ENCODE measurements at regions not wholly inside any gene's neighbourhood (a gene's known extent, or its start where the extent isn't known, plus 50 kb on each side); places are given as distances from the start of the nearest gene placed in this dataset.
"Not testable (repeated sequence)": the region's sequence is repeated elsewhere in the genome, so short reads cannot be mapped to it uniquely, and the experiment has no call there.

DNA sequence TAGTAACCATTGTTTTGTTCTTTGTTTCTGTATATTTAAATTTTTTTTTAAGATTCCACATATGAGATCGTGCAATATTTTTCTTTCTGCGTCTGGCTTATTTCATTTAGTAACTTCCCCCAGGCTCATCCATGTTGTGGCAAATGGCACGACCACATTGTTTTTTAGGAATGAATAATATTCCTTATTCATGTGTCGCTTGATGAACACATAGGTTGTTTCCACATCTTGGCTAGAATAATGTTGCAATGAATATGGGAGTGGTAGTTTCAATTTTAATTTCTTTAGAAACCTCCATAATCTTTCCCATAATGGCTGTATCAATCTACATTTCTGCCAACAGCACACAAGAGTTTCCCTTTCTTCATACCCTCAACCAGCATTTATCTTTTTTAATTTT lies 166.8 kb upstream of the NR3C2 start:
- Mint-ChIP-seq H3K27ac (no peak overlapping the region), H3K4me3 (no peak overlapping the region), H3K4me1 (no peaks in the 10 kb centered on the region), H3K9me3 (peaks cover 10 to 15% of the 10 kb centered on the region in 2 donors), H3K27me3 (ENCODE audit: low read depth in 2 of 2) (no peaks in the 10 kb centered on the region), H3K36me3 (no peaks in the 10 kb centered on the region)
- Histone ChIP-seq H3K4me3 (ENCODE audit: low read length) (no peak overlapping the region), H3K27me3 (ENCODE audit: control insufficient read depth, insufficient read depth, low read length) (no peaks in the 10 kb centered on the region), H3K27ac (ENCODE audit: low read length) (no peak overlapping the region), H3K9me3 (ENCODE audit: control insufficient read depth, insufficient read depth, low read length) (no peaks in the 10 kb centered on the region), H3K4me1 (ENCODE audit: control insufficient read depth, insufficient read depth, low read length) (no peaks in the 10 kb centered on the region), H3K36me3 (ENCODE audit: control insufficient read depth, insufficient read depth, low read length) (no peaks in the 10 kb centered on the region)
- no CpG with 5 or more reads among the region's 4 CpGs for WGBS (ENCODE audit: insufficient coverage)
- ATAC-seq, result no peak
- intact Hi-C loops (cut with micrococcal nuclease), result no loop called here
- TF ChIP-seq, protein P1, sequence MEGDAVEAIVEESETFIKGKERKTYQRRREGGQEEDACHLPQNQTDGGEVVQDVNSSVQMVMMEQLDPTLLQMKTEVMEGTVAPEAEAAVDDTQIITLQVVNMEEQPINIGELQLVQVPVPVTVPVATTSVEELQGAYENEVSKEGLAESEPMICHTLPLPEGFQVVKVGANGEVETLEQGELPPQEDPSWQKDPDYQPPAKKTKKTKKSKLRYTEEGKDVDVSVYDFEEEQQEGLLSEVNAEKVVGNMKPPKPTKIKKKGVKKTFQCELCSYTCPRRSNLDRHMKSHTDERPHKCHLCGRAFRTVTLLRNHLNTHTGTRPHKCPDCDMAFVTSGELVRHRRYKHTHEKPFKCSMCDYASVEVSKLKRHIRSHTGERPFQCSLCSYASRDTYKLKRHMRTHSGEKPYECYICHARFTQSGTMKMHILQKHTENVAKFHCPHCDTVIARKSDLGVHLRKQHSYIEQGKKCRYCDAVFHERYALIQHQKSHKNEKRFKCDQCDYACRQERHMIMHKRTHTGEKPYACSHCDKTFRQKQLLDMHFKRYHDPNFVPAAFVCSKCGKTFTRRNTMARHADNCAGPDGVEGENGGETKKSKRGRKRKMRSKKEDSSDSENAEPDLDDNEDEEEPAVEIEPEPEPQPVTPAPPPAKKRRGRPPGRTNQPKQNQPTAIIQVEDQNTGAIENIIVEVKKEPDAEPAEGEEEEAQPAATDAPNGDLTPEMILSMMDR (IDR thresholded peaks at IDR 0.05), result no peak
- no peak for DNase-seq

DNA sequence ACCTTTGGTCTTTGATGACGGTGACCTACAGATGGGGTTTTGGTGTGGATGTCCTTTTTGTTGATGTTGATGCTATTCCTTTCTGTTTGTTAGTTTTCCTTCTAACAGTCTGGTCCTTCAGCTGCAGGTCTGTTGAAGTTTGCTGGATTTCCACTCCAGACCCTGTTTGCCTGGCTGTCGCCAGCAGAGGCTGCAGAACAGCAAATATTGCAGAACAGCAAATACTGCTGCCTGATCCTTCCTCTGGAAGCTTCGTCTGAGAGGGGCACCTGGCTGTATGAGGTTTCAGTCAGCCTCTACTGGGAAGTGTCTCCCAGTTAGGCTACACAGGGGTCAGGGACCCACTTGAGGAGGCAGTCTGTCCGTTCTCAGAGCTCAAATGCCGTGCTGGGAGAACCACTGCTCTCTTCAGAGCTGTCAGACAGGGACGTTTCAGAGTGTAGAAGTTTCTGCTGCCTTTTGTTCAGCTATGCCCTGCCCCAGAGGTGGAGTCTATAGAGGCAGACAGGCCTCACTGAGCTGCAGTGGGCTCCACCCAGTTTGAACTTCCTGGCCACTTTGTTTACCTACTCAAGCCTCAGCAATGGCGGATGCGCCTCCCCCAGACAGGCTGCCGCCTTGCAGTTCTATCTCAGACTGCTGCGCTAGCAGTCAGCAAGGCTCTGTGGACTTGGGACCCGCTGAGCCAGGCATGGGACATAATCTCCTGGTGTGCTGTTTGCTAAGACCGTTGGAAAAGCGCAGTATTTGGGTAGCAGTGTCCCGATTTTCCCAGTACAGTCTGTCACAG lies 156.4 kb upstream of the NR3C2 start:
- peaks cover 15 to 30% of the 10 kb centered on the region in 2 donors for H3K9me3 Mint-ChIP-seq
- WGBS (ENCODE audit: insufficient coverage), result 80% methylated on average over 13 of the region's 14 CpGs
- H3K36me3 Mint-ChIP-seq; H3K4me1 Mint-ChIP-seq; H3K27me3 ChIP-seq (ENCODE audit: control insufficient read depth, insufficient read depth, low read length); H3K4me3 ChIP-seq (ENCODE audit: low read length); H3K27me3 Mint-ChIP-seq (ENCODE audit: low read depth in 2 of 2); intact Hi-C loops (cut with micrococcal nuclease); H3K4me3 Mint-ChIP-seq; H3K36me3 ChIP-seq (ENCODE audit: control insufficient read depth, insufficient read depth, low read length); H3K27ac ChIP-seq (ENCODE audit: low read length); ATAC-seq; H3K4me1 ChIP-seq (ENCODE audit: control insufficient read depth, insufficient read depth, low read length); DNase-seq; H3K27ac Mint-ChIP-seq: not testable (repeated sequence)
- H3K9me3 ChIP-seq (ENCODE audit: control insufficient read depth, insufficient read depth, low read length), result peaks cover 13% of the 10 kb centered on the region

DNA sequence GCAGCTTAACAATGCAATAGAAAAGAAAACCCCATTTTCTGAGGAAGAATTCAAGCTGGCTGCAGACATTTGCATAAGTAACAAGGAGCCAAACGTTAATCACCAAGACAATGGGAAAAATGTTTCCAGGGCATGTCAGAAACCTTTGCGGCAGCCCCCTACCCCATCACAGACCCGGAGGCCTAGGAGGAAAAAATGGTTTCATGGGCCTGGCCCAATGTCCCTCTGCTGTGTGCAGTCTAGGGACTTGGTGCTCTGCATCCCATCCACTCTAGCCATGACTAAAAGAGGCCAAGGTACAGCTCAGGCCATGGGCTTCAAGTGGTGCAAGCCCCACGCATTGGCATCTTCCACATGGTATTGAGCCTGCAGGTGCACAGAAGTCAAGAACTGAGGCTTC lies 147.0 kb upstream of the NR3C2 start:
- H3K9me3 ChIP-seq (ENCODE audit: control insufficient read depth, insufficient read depth, low read length), result no peaks in the 10 kb centered on the region
- peaks cover 6% of the 10 kb centered on the region for H3K36me3 Mint-ChIP-seq
- H3K4me1 Mint-ChIP-seq, result no peaks in the 10 kb centered on the region
- no peaks in the 10 kb centered on the region for H3K27me3 ChIP-seq (ENCODE audit: control insufficient read depth, insufficient read depth, low read length)
- H3K4me1 ChIP-seq (ENCODE audit: control insufficient read depth, insufficient read depth, low read length), result no peaks in the 10 kb centered on the region
- no peak overlapping the region for H3K4me3 ChIP-seq (ENCODE audit: low read length)
- TF ChIP-seq, protein P1 (IDR thresholded peaks at IDR 0.05), result no peak
- no peak overlapping the region for H3K4me3 Mint-ChIP-seq
- ATAC-seq (no peak), DNase-seq (no peak)
- H3K27me3 Mint-ChIP-seq (ENCODE audit: low read depth in 2 of 2), result no peaks in the 10 kb centered on the region
- H3K9me3 Mint-ChIP-seq, result peaks cover 14 to 19% of the 10 kb centered on the region in 2 donors
- WGBS (ENCODE audit: insufficient coverage), result 87% methylated on average over 4 of the region's 4 CpGs
- H3K27ac ChIP-seq (ENCODE audit: low read length), result no peak overlapping the region
- intact Hi-C loops (cut with micrococcal nuclease), result no loop called here
- no peak overlapping the region for H3K27ac Mint-ChIP-seq
- H3K36me3 ChIP-seq (ENCODE audit: control insufficient read depth, insufficient read depth, low read length), result no peaks in the 10 kb centered on the region

DNA sequence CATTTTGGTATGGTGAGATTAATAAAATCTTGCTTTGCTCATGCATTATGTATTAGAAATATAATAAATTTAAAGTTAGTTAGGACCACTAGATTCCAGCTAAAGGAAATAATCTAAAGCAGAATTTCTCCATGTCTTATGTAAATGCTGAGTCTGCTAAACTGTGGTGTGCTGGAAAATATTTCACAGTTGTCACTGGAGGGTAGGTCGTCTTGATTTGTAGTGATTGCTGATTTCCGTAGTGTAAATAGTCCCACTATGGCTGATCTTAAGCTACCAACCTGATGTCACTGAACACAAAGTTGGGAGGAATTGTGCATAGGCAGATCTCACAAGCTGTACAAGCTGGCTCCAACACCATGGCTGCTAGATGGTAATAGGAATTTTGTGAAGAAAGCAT lies 133.4 kb upstream of the NR3C2 start:
- DNase-seq, result no peak
- WGBS (ENCODE audit: insufficient coverage), result 83% methylated on average over 2 of the region's 2 CpGs
- intact Hi-C loops (cut with micrococcal nuclease), result no loop called here
- no peak overlapping the region for H3K27ac ChIP-seq (ENCODE audit: low read length)
- TF ChIP-seq, protein P1 (IDR thresholded peaks at IDR 0.05), result no peak
- Mint-ChIP-seq H3K4me1 (no peaks in the 10 kb centered on the region), H3K4me3 (no peak overlapping the region), H3K27me3 (ENCODE audit: low read depth in 2 of 2) (no peaks in the 10 kb centered on the region), H3K9me3 (peaks cover 0 to 2% of the 10 kb centered on the region in 2 donors), H3K27ac (no peak overlapping the region), H3K36me3 (no peaks in the 10 kb centered on the region)
- H3K27me3 ChIP-seq (ENCODE audit: control insufficient read depth, insufficient read depth, low read length), result no peaks in the 10 kb centered on the region
- no peak for ATAC-seq
- no peaks in the 10 kb centered on the region for H3K36me3 ChIP-seq (ENCODE audit: control insufficient read depth, insufficient read depth, low read length)
- H3K4me3 ChIP-seq (ENCODE audit: low read length), result no peak overlapping the region
- H3K4me1 ChIP-seq (ENCODE audit: control insufficient read depth, insufficient read depth, low read length), result no peaks in the 10 kb centered on the region
- no peaks in the 10 kb centered on the region for H3K9me3 ChIP-seq (ENCODE audit: control insufficient read depth, insufficient read depth, low read length)

Data from natural killer cell (primary cell).